ENCODE measurements at regions not wholly inside any gene's neighbourhood (a gene's known extent, or its start where the extent isn't known, plus 50 kb on each side); places are given as distances from the start of the nearest gene placed in this dataset.

- H3K4me3 ChIP-seq, result no peak overlapping the region
- no peak for TF ChIP-seq EP300 (IDR thresholded peaks at IDR 0.05; ENCODE audit: low read depth)
- TF ChIP-seq, protein P1, sequence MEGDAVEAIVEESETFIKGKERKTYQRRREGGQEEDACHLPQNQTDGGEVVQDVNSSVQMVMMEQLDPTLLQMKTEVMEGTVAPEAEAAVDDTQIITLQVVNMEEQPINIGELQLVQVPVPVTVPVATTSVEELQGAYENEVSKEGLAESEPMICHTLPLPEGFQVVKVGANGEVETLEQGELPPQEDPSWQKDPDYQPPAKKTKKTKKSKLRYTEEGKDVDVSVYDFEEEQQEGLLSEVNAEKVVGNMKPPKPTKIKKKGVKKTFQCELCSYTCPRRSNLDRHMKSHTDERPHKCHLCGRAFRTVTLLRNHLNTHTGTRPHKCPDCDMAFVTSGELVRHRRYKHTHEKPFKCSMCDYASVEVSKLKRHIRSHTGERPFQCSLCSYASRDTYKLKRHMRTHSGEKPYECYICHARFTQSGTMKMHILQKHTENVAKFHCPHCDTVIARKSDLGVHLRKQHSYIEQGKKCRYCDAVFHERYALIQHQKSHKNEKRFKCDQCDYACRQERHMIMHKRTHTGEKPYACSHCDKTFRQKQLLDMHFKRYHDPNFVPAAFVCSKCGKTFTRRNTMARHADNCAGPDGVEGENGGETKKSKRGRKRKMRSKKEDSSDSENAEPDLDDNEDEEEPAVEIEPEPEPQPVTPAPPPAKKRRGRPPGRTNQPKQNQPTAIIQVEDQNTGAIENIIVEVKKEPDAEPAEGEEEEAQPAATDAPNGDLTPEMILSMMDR (IDR thresholded peaks at IDR 0.05), result no peak
- TF ChIP-seq POLR2AphosphoS5 (IDR thresholded peaks at IDR 0.05), result no peak
- TF ChIP-seq POLR2A (IDR thresholded peaks at IDR 0.05), result no peak
- H3K36me3 ChIP-seq, result no peaks in the 10 kb centered on the region
- WGBS, 2 donors (ENCODE audit: low coverage in 1 of 2), result 81 to 83% methylated on average over 4 of the region's 4 CpGs
- intact Hi-C loops (cut with DNase I; ENCODE audit: low total_unique reads) (no loop called here), in situ Hi-C loops (cut with MboI; ENCODE audit: low pct_ligation_motif_present in 1 of 4, low pct_unique_long_range_greater_than_20kb in 1 of 4, low sequenced_read_pairs in 3 of 4) (no loop called here)
- no peaks in the 10 kb centered on the region for H3K4me1 ChIP-seq
- no peaks in the 10 kb centered on the region for H3K9me3 ChIP-seq
- H3K27ac ChIP-seq, result no peak overlapping the region
- no peaks in the 10 kb centered on the region for H3K27me3 ChIP-seq
- DNase-seq, result no peak
These were observed 831.8 kb upstream of the SEL1L start for GRCh38 chr14:82365471-82365870.

GRCh38 chr14:82366803-82367202, 833.1 kb upstream of the SEL1L start:
- 57 to 65% methylated on average over 1 to 2 of the region's 2 CpGs for WGBS, 2 donors (ENCODE audit: low coverage in 1 of 2)
- DNase-seq, result no peak
- Histone ChIP-seq H3K9me3 (no peaks in the 10 kb centered on the region), H3K4me3 (no peak overlapping the region), H3K27me3 (no peaks in the 10 kb centered on the region), H3K36me3 (no peaks in the 10 kb centered on the region), H3K4me1 (no peaks in the 10 kb centered on the region), H3K27ac (no peak overlapping the region)
- in situ Hi-C loops (cut with MboI; ENCODE audit: low pct_ligation_motif_present in 1 of 4, low pct_unique_long_range_greater_than_20kb in 1 of 4, low sequenced_read_pairs in 3 of 4) (no loop called here), intact Hi-C loops (cut with DNase I; ENCODE audit: low total_unique reads) (loop anchor here (1.0 kb wide), 1 partner anchor 46 kb away; no protein-coding TSS in a partner anchor)
- no peak for TF ChIP-seq EP300 (IDR thresholded peaks at IDR 0.05; ENCODE audit: low read depth)
- TF ChIP-seq POLR2A (IDR thresholded peaks at IDR 0.05), result no peak
- no peak for TF ChIP-seq POLR2AphosphoS5 (IDR thresholded peaks at IDR 0.05)
- TF ChIP-seq, protein P1 (IDR thresholded peaks at IDR 0.05), result no peak

DNA sequence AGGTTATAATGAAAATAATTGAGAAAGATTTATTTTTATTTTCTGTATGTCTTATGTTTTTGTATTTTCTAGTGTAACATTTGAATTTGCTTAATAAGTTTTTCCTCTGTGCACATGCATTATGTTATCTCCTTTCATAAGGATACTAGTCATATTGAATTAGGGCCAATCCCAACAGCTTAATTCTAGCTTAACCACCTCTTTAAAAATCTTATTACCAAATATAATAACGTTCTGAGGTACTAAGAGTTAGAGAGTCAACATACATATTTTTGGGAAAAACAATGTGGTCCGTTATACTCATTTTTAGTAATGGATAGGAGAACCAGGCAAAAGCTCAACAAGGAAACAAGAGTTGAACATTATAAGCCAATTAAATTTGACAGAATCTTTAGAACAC, 845.6 kb upstream of the SEL1L start:
- no peak overlapping the region for H3K27ac ChIP-seq
- no peaks in the 10 kb centered on the region for H3K4me1 ChIP-seq
- no peaks in the 10 kb centered on the region for H3K27me3 ChIP-seq
- DNase-seq, result no peak
- TF ChIP-seq POLR2AphosphoS5 (IDR thresholded peaks at IDR 0.05) (no peak), EP300 (IDR thresholded peaks at IDR 0.05; ENCODE audit: low read depth) (no peak), POLR2A (IDR thresholded peaks at IDR 0.05) (no peak)
- TF ChIP-seq, protein P1 (IDR thresholded peaks at IDR 0.05), result no peak
- in situ Hi-C loops (cut with MboI; ENCODE audit: low pct_ligation_motif_present in 1 of 4, low pct_unique_long_range_greater_than_20kb in 1 of 4, low sequenced_read_pairs in 3 of 4), result no loop called here
- 61 to 71% methylated on average over 2 of the region's 2 CpGs for WGBS, 2 donors (ENCODE audit: low coverage in 1 of 2)
- intact Hi-C loops (cut with DNase I; ENCODE audit: low total_unique reads), result no loop called here
- H3K4me3 ChIP-seq, result no peak overlapping the region
- H3K9me3 ChIP-seq, result peaks cover 0 to 7% of the 10 kb centered on the region in 2 donors
- no peaks in the 10 kb centered on the region for H3K36me3 ChIP-seq

DNA sequence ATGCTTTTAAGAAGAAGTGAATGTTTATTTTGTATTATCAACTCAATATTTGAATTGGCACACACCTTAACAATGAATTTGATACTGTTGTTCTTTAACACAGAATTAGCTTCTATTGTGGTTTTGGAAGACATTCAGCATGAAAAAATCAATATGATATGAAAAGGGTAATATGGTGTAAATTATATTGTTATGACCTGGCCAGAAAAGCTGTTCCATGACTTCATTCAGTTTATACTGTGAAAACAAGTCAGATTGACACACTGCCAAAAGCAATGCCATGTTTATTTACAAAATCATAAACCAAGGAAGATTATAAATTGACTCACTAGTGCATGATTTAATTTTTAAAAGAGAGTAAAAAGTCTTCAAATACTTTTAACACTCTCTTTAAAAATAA, 851.4 kb upstream of the SEL1L start:
- Histone ChIP-seq H3K36me3 (no peaks in the 10 kb centered on the region), H3K27ac (no peak overlapping the region), H3K27me3 (no peaks in the 10 kb centered on the region), H3K4me1 (no peaks in the 10 kb centered on the region), H3K9me3 (no peaks in the 10 kb centered on the region), H3K4me3 (no peak overlapping the region)
- intact Hi-C loops (cut with DNase I; ENCODE audit: low total_unique reads) (no loop called here), in situ Hi-C loops (cut with MboI; ENCODE audit: low pct_ligation_motif_present in 1 of 4, low pct_unique_long_range_greater_than_20kb in 1 of 4, low sequenced_read_pairs in 3 of 4) (no loop called here)
- DNase-seq, result no peak
- TF ChIP-seq EP300 (IDR thresholded peaks at IDR 0.05; ENCODE audit: low read depth) (no peak), POLR2AphosphoS5 (IDR thresholded peaks at IDR 0.05) (no peak), POLR2A (IDR thresholded peaks at IDR 0.05) (no peak)
- TF ChIP-seq, protein P1 (IDR thresholded peaks at IDR 0.05), result no peak

Data from transverse colon (tissue), 4 donors.